ENCODE measurements at regions not wholly inside any gene's neighbourhood (a gene's known extent, or its start where the extent isn't known, plus 50 kb on each side); places are given as distances from the start of the nearest gene placed in this dataset.

DNA sequence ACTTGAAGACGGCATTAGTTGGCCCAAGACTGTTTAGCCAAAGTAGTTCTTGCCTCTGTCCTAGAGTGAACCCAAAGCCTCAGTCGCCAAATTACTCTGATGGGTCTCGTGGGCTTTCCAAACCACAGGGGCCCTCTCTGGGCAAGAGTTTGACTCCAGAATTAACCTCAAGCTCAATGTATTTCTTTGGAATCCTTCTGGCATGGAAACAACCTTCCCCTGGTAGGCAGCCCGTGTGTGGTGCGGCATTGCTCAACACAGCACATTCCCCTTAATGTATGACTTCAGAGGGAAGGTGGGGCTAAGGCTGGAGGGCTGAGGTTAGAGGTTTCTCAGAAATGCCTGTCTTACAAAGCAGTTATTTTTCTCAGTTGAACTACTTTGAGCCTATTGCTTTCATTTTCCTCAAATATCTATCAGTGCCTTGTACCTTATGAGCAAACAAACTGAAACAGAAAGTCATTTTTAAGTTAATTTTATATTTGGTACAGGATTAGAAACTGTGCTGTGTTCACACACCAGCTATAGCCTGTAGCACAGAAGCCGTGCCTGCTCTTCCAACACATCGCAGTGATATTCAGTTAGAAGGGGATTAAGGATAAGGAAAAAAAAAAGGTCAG lies 123.9 kb upstream of the HAPLN1 start (continued):
- TF ChIP-seq, protein P1, sequence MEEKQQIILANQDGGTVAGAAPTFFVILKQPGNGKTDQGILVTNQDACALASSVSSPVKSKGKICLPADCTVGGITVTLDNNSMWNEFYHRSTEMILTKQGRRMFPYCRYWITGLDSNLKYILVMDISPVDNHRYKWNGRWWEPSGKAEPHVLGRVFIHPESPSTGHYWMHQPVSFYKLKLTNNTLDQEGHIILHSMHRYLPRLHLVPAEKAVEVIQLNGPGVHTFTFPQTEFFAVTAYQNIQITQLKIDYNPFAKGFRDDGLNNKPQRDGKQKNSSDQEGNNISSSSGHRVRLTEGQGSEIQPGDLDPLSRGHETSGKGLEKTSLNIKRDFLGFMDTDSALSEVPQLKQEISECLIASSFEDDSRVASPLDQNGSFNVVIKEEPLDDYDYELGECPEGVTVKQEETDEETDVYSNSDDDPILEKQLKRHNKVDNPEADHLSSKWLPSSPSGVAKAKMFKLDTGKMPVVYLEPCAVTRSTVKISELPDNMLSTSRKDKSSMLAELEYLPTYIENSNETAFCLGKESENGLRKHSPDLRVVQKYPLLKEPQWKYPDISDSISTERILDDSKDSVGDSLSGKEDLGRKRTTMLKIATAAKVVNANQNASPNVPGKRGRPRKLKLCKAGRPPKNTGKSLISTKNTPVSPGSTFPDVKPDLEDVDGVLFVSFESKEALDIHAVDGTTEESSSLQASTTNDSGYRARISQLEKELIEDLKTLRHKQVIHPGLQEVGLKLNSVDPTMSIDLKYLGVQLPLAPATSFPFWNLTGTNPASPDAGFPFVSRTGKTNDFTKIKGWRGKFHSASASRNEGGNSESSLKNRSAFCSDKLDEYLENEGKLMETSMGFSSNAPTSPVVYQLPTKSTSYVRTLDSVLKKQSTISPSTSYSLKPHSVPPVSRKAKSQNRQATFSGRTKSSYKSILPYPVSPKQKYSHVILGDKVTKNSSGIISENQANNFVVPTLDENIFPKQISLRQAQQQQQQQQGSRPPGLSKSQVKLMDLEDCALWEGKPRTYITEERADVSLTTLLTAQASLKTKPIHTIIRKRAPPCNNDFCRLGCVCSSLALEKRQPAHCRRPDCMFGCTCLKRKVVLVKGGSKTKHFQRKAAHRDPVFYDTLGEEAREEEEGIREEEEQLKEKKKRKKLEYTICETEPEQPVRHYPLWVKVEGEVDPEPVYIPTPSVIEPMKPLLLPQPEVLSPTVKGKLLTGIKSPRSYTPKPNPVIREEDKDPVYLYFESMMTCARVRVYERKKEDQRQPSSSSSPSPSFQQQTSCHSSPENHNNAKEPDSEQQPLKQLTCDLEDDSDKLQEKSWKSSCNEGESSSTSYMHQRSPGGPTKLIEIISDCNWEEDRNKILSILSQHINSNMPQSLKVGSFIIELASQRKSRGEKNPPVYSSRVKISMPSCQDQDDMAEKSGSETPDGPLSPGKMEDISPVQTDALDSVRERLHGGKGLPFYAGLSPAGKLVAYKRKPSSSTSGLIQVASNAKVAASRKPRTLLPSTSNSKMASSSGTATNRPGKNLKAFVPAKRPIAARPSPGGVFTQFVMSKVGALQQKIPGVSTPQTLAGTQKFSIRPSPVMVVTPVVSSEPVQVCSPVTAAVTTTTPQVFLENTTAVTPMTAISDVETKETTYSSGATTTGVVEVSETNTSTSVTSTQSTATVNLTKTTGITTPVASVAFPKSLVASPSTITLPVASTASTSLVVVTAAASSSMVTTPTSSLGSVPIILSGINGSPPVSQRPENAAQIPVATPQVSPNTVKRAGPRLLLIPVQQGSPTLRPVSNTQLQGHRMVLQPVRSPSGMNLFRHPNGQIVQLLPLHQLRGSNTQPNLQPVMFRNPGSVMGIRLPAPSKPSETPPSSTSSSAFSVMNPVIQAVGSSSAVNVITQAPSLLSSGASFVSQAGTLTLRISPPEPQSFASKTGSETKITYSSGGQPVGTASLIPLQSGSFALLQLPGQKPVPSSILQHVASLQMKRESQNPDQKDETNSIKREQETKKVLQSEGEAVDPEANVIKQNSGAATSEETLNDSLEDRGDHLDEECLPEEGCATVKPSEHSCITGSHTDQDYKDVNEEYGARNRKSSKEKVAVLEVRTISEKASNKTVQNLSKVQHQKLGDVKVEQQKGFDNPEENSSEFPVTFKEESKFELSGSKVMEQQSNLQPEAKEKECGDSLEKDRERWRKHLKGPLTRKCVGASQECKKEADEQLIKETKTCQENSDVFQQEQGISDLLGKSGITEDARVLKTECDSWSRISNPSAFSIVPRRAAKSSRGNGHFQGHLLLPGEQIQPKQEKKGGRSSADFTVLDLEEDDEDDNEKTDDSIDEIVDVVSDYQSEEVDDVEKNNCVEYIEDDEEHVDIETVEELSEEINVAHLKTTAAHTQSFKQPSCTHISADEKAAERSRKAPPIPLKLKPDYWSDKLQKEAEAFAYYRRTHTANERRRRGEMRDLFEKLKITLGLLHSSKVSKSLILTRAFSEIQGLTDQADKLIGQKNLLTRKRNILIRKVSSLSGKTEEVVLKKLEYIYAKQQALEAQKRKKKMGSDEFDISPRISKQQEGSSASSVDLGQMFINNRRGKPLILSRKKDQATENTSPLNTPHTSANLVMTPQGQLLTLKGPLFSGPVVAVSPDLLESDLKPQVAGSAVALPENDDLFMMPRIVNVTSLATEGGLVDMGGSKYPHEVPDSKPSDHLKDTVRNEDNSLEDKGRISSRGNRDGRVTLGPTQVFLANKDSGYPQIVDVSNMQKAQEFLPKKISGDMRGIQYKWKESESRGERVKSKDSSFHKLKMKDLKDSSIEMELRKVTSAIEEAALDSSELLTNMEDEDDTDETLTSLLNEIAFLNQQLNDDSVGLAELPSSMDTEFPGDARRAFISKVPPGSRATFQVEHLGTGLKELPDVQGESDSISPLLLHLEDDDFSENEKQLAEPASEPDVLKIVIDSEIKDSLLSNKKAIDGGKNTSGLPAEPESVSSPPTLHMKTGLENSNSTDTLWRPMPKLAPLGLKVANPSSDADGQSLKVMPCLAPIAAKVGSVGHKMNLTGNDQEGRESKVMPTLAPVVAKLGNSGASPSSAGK (IDR thresholded peaks at IDR 0.05): no peak
- TF ChIP-seq KLF10 (CRISPR knock-in tag; IDR thresholded peaks at IDR 0.05): no peak
- TF ChIP-seq, protein P2, sequence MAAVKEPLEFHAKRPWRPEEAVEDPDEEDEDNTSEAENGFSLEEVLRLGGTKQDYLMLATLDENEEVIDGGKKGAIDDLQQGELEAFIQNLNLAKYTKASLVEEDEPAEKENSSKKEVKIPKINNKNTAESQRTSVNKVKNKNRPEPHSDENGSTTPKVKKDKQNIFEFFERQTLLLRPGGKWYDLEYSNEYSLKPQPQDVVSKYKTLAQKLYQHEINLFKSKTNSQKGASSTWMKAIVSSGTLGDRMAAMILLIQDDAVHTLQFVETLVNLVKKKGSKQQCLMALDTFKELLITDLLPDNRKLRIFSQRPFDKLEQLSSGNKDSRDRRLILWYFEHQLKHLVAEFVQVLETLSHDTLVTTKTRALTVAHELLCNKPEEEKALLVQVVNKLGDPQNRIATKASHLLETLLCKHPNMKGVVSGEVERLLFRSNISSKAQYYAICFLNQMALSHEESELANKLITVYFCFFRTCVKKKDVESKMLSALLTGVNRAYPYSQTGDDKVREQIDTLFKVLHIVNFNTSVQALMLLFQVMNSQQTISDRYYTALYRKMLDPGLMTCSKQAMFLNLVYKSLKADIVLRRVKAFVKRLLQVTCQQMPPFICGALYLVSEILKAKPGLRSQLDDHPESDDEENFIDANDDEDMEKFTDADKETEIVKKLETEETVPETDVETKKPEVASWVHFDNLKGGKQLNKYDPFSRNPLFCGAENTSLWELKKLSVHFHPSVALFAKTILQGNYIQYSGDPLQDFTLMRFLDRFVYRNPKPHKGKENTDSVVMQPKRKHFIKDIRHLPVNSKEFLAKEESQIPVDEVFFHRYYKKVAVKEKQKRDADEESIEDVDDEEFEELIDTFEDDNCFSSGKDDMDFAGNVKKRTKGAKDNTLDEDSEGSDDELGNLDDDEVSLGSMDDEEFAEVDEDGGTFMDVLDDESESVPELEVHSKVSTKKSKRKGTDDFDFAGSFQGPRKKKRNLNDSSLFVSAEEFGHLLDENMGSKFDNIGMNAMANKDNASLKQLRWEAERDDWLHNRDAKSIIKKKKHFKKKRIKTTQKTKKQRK (IDR thresholded peaks at IDR 0.05; ENCODE audit: borderline replicate concordance, low read depth, low read length): no peak
